Chondrocyte (in vitro differentiated cells): ENCODE measurements at regions not wholly inside any gene's neighbourhood (a gene's known extent, or its start where the extent isn't known, plus 50 kb on each side); places are given as distances from the start of the nearest gene placed in this dataset.

ENCODE experiments used
- DNase-seq: peaks from one replicate; pipeline ENCODE4 v3.0.0; 2021; ENCODE audit warnings: mixed read lengths, low spot score
- H3K27ac Mint-ChIP-seq: one replicate; pipeline ENCODE4 v1.8.0; 2021; ENCODE audit warnings: mild to moderate bottlenecking, moderate library complexity, mixed read lengths; ENCODE audit not compliant: unreplicated experiment
- H3K27me3 Mint-ChIP-seq: 2 replicates; pipeline ENCODE4 v1.8.0; 2021; ENCODE audit warnings: low read depth, mixed read lengths
- H3K36me3 Mint-ChIP-seq: 2 replicates; pipeline ENCODE4 v1.8.0; 2021; ENCODE audit warnings: low read depth, mixed read lengths
- H3K4me1 Mint-ChIP-seq: 2 replicates; pipeline ENCODE4 v1.8.0; 2021; ENCODE audit warnings: low read depth, mild to moderate bottlenecking, mixed read lengths
- H3K4me3 Mint-ChIP-seq: one replicate; pipeline ENCODE4 v1.8.0; 2021; ENCODE audit warnings: mild to moderate bottlenecking, moderate library complexity, mixed read lengths; ENCODE audit not compliant: unreplicated experiment
- H3K9me3 Mint-ChIP-seq: 2 replicates; pipeline ENCODE4 v1.8.0; 2021; ENCODE audit warnings: low read depth, mixed read lengths
- CTCF ChIP-seq: fragments of 200-600 bp; sonication (generic); IDR thresholded peaks from 2 replicates; pipeline ENCODE4 v1.5.0; 2021; ENCODE audit warnings: antibody characterized with exemption, mild to moderate bottlenecking, moderate library complexity

DNA sequence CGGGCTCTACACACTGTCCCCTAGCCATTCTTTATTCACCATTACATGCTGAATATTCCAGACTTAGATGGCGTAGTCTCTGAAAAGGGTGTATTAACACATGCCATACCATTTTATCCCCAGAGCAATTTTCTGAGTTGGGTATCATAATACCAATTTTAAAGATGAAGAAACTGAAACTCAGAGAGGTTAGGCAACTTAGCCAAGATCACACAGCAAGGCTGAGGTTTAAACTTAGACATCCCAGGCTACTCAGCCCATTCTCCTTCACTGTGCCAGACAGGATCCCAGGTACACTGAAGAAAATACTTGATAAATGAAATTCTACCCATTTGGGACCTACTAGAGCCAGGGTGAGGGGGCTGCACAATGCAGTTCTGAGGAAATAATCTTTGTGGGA lies 67.4 kb upstream of the ARHGAP36 start:
- H3K36me3 Mint-ChIP-seq: no peaks in the 10 kb centered on the region
- H3K27me3 Mint-ChIP-seq: peaks cover 37% of the 10 kb centered on the region
- no peaks in the 10 kb centered on the region for H3K4me1 Mint-ChIP-seq

DNA sequence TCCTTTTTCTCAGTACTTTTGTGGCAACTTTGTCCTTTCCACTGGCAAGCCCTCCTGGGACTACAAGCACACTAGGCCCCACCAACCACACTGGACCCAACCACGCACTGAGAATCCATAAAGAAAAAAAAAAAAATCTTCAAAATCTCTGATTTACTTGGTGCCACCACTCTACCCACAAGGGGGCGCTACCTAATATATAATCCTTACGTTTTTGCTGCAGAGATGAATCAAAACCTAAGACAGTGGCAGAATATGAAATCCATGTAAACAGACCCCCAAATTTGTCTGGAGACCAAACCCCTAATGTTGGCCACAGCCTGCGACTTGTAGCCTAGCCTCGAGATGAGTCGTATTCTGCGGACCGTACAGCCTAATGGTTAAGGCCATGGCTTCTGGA lies 63.5 kb upstream of the ARHGAP36 start:
- Mint-ChIP-seq H3K4me3 (no peak overlapping the region), H3K27ac (no peak overlapping the region), H3K27me3 (peaks cover 38% of the 10 kb centered on the region), H3K36me3 (no peaks in the 10 kb centered on the region), H3K9me3 (no peaks in the 10 kb centered on the region), H3K4me1 (no peaks in the 10 kb centered on the region)
- no peak for DNase-seq
- TF ChIP-seq CTCF: peak; percentile 85

More for the DNA sequence above, 67.4 kb upstream of the ARHGAP36 start:
- H3K9me3 Mint-ChIP-seq: no peaks in the 10 kb centered on the region
- TF ChIP-seq CTCF: no peak
- H3K4me3 Mint-ChIP-seq: no peak overlapping the region
- H3K27ac Mint-ChIP-seq: no peak overlapping the region
- no peak for DNase-seq

GRCh38 chrX:130995439-130995838 lies 62.7 kb upstream of the ARHGAP36 start:
- no peak for TF ChIP-seq CTCF
- Mint-ChIP-seq H3K27ac (no peak overlapping the region), H3K27me3 (peaks cover 34% of the 10 kb centered on the region), H3K9me3 (no peaks in the 10 kb centered on the region), H3K4me1 (no peaks in the 10 kb centered on the region), H3K36me3 (no peaks in the 10 kb centered on the region), H3K4me3 (no peak overlapping the region)
- no peak for DNase-seq

GRCh38 chrX:130997314-130997713 lies 60.8 kb upstream of the ARHGAP36 start:
- H3K27me3 Mint-ChIP-seq: peaks cover 32% of the 10 kb centered on the region
- no peak overlapping the region for H3K4me3 Mint-ChIP-seq
- no peaks in the 10 kb centered on the region for H3K9me3 Mint-ChIP-seq
- DNase-seq: no peak
- no peak overlapping the region for H3K27ac Mint-ChIP-seq
- H3K4me1 Mint-ChIP-seq: no peaks in the 10 kb centered on the region
- H3K36me3 Mint-ChIP-seq: no peaks in the 10 kb centered on the region
- no peak for TF ChIP-seq CTCF

DNA sequence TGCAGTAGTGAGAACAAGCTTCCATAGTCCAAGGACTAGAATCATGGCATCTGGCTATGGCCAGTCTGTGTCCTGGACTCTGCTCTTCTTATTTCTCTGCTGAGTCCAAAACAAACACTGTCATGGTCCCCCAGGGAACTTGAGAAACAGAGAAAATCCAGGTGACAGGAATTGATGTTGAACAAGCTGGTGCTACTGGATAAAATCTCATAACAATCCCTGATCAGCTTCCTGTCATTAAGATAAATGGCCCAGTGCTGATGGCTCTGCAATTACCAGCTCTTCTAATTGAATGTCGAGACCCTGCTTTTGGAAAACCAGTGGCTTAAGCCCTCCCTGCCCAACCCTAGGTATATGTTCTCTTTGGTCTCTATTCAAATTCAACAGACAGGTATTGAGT lies 58.8 kb upstream of the ARHGAP36 start:
- Mint-ChIP-seq H3K4me3 (no peak overlapping the region), H3K36me3 (no peaks in the 10 kb centered on the region), H3K4me1 (no peaks in the 10 kb centered on the region), H3K27me3 (peaks cover 22% of the 10 kb centered on the region), H3K27ac (no peak overlapping the region), H3K9me3 (peaks cover 3% of the 10 kb centered on the region)
- TF ChIP-seq CTCF: no peak
- no peak for DNase-seq
